ENCODE measurements at regions not wholly inside any gene's neighbourhood (a gene's known extent, or its start where the extent isn't known, plus 50 kb on each side); places are given as distances from the start of the nearest gene placed in this dataset.

DNA sequence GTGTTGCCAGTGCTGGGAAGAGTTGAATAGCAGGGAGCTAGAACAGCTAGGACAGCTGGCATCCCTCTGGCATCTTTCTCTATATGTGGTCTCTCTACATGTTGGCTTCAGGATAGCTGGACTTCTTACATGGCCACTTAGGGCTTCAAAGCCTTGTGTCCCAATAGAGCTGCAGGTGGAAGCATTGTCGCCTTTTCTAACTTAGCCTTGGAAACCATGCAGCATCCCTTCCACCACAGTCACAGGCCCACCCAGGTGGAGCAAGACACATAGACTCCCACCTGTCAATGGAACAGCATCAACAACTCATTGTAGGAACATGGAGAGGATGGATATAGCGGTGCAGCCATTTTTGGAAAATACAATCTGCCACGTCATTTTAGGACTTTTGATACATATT lies 149.0 kb downstream of the AASDH start:
- TF ChIP-seq, protein P1, sequence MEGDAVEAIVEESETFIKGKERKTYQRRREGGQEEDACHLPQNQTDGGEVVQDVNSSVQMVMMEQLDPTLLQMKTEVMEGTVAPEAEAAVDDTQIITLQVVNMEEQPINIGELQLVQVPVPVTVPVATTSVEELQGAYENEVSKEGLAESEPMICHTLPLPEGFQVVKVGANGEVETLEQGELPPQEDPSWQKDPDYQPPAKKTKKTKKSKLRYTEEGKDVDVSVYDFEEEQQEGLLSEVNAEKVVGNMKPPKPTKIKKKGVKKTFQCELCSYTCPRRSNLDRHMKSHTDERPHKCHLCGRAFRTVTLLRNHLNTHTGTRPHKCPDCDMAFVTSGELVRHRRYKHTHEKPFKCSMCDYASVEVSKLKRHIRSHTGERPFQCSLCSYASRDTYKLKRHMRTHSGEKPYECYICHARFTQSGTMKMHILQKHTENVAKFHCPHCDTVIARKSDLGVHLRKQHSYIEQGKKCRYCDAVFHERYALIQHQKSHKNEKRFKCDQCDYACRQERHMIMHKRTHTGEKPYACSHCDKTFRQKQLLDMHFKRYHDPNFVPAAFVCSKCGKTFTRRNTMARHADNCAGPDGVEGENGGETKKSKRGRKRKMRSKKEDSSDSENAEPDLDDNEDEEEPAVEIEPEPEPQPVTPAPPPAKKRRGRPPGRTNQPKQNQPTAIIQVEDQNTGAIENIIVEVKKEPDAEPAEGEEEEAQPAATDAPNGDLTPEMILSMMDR (IDR thresholded peaks at IDR 0.05; ENCODE audit: low read depth, low read length), result no peak
- no peak overlapping the region for H3K27ac ChIP-seq (ENCODE audit: low read depth, low read length)

GRCh38 chr4:56235725-56236124 lies 151.6 kb downstream of the AASDH start:
- Histone ChIP-seq H3K27ac (ENCODE audit: low read depth, low read length) (no peak overlapping the region), H3K27me3 (ENCODE audit: control insufficient read depth, insufficient read depth, low read length) (no peaks in the 10 kb centered on the region), H3K9me3 (ENCODE audit: control insufficient read depth, insufficient read depth, low read length) (no peaks in the 10 kb centered on the region), H3K4me3 (ENCODE audit: low read depth, low read length) (no peak overlapping the region)
- CTCF ChIA-PET, result no interaction called here
- TF ChIP-seq, protein P1 (IDR thresholded peaks at IDR 0.05; ENCODE audit: low read depth, low read length), result no peak
- no peak for DNase-seq (ENCODE audit: low read depth, low spot score)
- POLR2A ChIA-PET, result no interaction called here

More for the DNA sequence above, 149.0 kb downstream of the AASDH start:
- DNase-seq (ENCODE audit: low read depth, low spot score), result no peak
- H3K27me3 ChIP-seq (ENCODE audit: control insufficient read depth, insufficient read depth, low read length), result no peaks in the 10 kb centered on the region
- H3K4me3 ChIP-seq (ENCODE audit: low read depth, low read length), result no peak overlapping the region
- CTCF ChIA-PET, result no interaction called here
- no peaks in the 10 kb centered on the region for H3K9me3 ChIP-seq (ENCODE audit: control insufficient read depth, insufficient read depth, low read length)
- POLR2A ChIA-PET, result no interaction called here

DNA sequence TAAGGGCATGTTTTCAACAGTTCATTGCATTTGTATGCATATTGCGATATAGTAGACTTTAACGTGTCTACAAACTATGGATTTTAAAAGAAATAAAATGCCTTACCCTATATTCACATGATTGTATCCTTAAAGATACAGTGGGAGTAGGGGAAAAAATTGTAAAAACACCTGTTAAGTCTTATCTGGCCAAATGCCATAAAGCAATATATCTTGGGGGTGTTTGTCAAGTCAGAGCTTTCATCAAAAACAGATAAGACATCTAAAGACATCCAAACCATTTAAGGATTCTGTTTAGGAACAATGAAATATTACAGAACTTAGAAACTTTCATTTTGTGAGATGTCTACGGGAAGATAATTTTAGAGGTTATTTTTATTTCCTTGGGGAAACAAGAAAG lies 152.3 kb downstream of the AASDH start:
- ChIA-PET CTCF (no interaction called here), POLR2A (no interaction called here)
- H3K9me3 ChIP-seq (ENCODE audit: control insufficient read depth, insufficient read depth, low read length), result no peaks in the 10 kb centered on the region
- TF ChIP-seq, protein P1 (IDR thresholded peaks at IDR 0.05; ENCODE audit: low read depth, low read length), result no peak
- no peak for DNase-seq (ENCODE audit: low read depth, low spot score)
- no peak overlapping the region for H3K4me3 ChIP-seq (ENCODE audit: low read depth, low read length)
- no peak overlapping the region for H3K27ac ChIP-seq (ENCODE audit: low read depth, low read length)
- H3K27me3 ChIP-seq (ENCODE audit: control insufficient read depth, insufficient read depth, low read length), result no peaks in the 10 kb centered on the region

- Histone ChIP-seq H3K27me3 (ENCODE audit: control insufficient read depth, insufficient read depth, low read length) (no peaks in the 10 kb centered on the region), H3K27ac (ENCODE audit: low read depth, low read length) (no peak overlapping the region), H3K4me3 (ENCODE audit: low read depth, low read length) (no peak overlapping the region), H3K9me3 (ENCODE audit: control insufficient read depth, insufficient read depth, low read length) (no peaks in the 10 kb centered on the region)
- ChIA-PET CTCF (no interaction called here), POLR2A (no interaction called here)
- no peak for DNase-seq (ENCODE audit: low read depth, low spot score)
- TF ChIP-seq, protein P1 (IDR thresholded peaks at IDR 0.05; ENCODE audit: low read depth, low read length), result no peak
These were observed 153.2 kb downstream of the AASDH start for GRCh38 chr4:56234098-56234497.

DNA sequence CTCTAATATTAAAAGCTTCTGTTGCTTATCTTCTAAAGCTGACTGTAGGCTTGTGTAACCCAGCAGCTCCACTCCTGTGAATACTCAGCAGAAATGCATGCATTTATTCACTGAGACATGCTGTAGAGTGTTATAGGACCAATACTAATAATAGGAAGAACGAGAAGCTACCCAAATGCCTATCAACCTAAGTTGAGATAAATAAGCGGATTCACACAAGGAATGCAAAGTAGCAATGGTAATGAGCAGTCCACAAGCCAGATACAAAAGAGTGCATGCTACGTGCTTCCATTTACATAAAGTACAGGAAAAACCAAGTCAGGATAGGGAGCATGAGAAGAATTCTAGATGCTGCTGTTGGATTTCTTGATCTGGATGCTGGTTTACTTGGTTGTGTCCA lies 155.9 kb downstream of the AASDH start:
- POLR2A ChIA-PET, result no interaction called here
- Histone ChIP-seq H3K27me3 (ENCODE audit: control insufficient read depth, insufficient read depth, low read length) (no peaks in the 10 kb centered on the region), H3K9me3 (ENCODE audit: control insufficient read depth, insufficient read depth, low read length) (no peaks in the 10 kb centered on the region), H3K4me3 (ENCODE audit: low read depth, low read length) (no peak overlapping the region), H3K27ac (ENCODE audit: low read depth, low read length) (no peak overlapping the region)
- TF ChIP-seq, protein P1 (IDR thresholded peaks at IDR 0.05; ENCODE audit: low read depth, low read length), result no peak
- no peak for DNase-seq (ENCODE audit: low read depth, low spot score)
- CTCF ChIA-PET, result no interaction called here

All from AG04450 (cell line).